PC-3 (cell line): ENCODE measurements at regions not wholly inside any gene's neighbourhood (a gene's known extent, or its start where the extent isn't known, plus 50 kb on each side); places are given as distances from the start of the nearest gene placed in this dataset.

Experiments
- CTCF ChIP-seq: fragments of 300-600 bp; sonication (generic); conservative IDR thresholded peaks from 2 replicates; pipeline ENCODE4 v1.5.1; 2017; ENCODE audit warnings: antibody characterized with exemption, low read depth, mild to moderate bottlenecking, low read length
- EZH2 ChIP-seq: fragments of 300-600 bp; sonication (generic); IDR thresholded peaks from one replicate; pipeline ENCODE4 v1.6.1; 2017; ENCODE audit warnings: antibody characterized with exemption, mild to moderate bottlenecking, low read length; ENCODE audit not compliant: unreplicated experiment
- EZH2phosphoT487 ChIP-seq: fragments of 300-600 bp; sonication (generic); IDR thresholded peaks from 2 replicates; pipeline ENCODE4 v1.6.1; 2018; ENCODE audit warnings: mild to moderate bottlenecking, antibody characterized with exemption, low read length, borderline replicate concordance

DNA sequence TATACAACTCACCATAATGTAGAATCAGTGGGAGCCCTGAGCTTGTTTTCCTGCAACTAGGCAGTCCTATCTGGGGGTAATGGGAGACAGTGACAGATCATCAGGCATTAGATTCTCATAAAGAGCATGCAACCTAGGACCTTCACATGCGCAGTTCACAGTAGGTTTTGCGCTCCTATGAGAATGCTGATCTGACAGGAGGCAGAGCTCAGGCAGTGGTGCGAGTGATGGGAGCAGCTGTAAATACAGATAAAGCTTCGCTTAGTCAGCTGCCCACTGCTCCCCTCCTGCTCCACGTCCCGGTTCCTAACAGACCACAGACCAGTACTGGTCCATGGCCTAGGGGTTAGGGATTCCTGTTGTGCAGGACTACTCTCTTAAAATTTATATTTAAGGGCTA, 255.3 kb upstream of the POU3F3 start:
- TF ChIP-seq EZH2 (no peak), CTCF (no peak), EZH2phosphoT487 (no peak)
